NCI-H2196 (cell line): ENCODE measurements at regions not wholly inside any gene's neighbourhood (a gene's known extent, or its start where the extent isn't known, plus 50 kb on each side); places are given as distances from the start of the nearest gene placed in this dataset.

Source experiments
- DNase-seq: peaks from one replicate; lab custom pipeline; 2025; ENCODE audit not compliant: unreplicated experiment; lab: John Stamatoyannopoulos, UW

- DNase-seq: no peak
Measured at GRCh38 chr16:52896478-52897164, 156.1 kb downstream of the CHD9NB start.

DNA sequence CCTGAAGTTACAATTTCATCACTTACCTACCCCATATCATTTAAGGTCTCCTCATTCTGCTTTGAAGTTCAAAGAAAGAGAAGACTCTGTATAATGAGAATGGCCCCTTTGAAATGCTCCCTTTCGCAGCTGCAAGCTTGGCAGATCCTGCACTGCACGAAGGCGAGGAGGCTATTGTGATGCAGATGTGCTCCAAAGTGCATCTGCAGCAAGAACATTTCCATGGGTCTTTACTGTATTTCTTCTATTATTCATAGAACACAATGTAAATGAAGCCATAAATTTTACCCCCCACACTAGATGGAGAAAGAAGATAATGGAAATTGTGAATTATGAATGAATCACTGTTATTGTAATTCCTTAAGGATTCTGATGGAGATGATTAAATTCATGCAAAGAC lies 178.7 kb downstream of the CHD9NB start:
- no peak for DNase-seq

- no peak for DNase-seq
Measured at GRCh38 chr16:52872731-52873130, 180.0 kb downstream of the CHD9NB start.

DNA sequence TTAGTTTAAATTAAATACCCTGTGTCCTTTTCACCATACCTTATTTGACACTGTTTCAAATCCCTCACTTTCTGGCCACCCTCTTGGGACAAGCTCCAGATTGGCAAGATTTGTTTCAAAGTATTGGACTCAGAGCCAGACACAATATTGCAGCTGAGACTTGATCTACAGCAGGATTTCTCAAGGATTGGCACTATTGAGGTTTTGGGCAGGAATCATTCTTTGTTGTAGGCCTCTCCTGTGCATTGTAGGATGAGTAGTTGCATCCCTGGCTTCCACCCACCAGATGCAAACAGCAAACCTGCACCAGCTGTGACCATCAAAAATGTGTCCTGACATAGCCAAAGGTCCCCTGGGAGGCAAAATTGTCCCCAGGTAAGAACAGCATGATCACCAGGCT lies 181.2 kb downstream of the CHD9NB start:
- no peak for DNase-seq

DNA sequence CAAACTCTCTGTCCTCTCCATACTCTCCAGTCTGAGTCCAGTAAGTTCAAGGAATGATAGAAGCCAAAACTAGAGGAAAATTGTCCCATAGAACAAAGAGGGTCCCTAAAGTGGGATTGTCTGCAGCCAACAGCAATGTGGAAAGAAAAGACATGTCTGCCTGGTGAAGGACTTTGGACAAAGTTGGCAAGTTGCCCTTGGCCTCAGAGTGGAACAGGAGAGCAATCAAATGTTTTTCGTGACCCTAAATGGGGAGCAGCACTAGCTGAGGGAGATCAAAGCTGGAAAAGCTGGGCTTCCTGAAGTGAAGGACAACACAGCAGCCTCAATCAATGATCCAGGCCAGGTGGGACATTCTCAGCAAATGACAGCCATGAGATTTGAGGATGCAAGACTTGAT lies 183.5 kb downstream of the CHD9NB start:
- DNase-seq: no peak

DNA sequence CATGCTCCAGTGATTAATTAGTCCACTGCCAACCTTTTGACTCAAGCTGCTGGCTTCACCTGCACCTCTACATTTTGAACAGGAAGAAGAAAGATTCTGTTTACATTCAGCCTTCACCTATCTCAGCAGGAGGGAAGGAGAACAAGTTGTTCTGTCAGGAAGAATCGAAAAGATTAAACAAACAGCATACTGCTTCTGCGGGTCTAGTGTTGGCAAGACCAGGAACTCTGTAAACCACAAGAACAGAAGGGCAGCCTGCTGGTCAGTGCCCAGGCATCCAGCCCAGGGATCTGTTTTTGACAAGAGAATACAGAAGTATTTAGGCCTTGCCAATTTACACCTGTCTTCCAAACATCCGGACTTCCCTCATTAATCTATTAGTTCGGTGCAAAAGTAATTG lies 189.7 kb downstream of the CHD9NB start:
- peak; percentile 2 for DNase-seq

GRCh38 chr16:52861614-52862022 lies 191.1 kb downstream of the CHD9NB start:
- DNase-seq: peak; percentile 23

DNA sequence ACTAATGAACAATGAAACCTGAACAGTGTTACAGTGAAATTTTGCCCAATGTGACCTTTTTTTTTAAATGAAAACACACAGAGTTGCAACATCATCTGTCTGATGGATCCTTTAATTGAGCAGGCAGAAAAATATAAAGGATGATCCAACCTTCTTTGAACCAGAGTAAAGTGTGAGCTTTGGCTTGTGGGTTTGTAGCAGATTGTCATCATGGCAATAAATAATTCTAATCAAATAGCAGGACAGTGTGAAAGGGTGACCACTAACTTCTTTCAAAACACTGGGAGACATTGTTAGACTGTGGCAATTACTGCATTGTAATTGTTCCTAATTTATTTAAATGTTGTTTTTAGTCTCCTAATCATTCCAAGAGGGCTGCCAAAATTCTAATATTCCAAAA lies 197.2 kb downstream of the CHD9NB start:
- no peak for DNase-seq

- DNase-seq: no peak
Measured at GRCh38 chr16:52852978-52853377, 199.7 kb downstream of the CHD9NB start.

DNA sequence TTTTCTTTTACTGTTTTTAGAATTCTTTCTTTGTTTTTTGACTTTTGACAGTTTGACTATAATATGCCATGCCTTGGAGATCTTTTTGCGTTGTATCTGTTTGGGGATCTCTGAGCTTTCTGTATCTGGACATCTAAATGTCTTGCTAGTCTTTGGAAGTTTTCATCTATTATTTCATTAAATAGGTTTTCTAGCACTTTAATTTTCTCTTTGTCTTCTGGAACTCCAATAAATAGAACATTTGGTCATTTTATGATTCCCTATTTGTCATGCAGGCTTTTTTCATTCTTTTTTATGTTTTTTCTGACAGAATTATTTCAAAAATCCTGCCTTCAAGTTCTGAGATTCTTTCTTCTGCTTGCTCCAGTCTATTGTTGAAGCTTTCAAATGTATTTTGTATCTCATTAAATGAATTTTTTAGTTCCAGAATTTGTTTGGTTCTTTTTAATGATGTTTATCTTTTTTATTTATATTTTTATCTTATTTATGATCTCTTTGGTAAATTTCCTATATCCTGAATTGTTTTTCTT lies 201.4 kb downstream of the CHD9NB start:
- DNase-seq: no peak

DNA sequence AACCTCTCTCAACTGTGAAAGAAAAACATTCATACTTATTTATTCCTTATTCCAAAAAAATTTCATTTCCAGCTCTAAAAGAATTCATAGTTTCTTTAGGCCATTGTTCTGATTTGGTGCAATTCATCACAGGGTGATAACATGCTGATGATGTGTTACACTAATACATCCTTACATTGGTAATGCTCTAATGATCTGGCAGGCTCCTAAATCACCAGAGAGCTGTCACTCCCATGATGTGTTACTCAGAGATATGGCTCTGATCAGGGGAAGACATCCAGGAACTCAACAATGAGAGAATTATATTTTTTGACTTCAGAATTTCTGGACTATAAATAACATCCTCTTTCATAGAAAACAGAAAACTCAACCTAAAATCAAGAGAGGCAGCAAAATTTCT lies 209.3 kb downstream of the CHD9NB start:
- DNase-seq: no peak

GRCh38 chr16:52837251-52837650 lies 215.4 kb downstream of the CHD9NB start:
- DNase-seq: no peak

DNA sequence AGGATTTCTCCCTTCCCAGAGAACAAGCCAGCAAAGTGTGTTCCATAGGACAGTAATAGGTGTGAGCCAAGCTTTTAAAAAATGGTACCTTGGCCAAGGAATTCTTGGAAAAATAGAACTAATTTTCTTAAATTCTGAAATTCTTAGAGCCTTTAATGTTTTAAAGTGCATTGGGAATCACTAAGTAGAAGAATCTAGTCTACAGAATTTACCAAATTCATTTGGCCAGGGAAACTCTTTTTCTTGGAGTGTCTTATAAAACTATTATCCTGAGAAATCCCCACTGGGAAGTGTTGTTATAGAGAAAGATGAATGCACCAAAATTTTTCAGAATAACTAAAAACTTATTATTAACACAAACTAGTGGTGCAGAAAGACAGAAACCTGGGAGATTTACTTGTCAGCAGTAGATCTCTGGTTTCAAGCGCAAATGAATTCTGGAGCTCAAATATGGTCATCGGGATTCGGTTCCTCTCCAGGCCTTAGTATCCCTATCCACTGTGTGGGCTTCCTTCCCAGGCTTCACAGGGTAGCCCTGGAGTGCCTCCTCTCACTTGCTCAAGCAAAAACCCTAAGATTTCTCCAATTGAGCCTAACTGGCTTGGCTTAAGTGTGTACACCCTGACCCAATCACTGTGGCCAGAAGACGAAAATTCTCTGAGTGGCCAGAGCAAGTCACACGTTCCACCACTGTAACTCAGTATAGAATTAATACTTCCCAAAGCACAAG lies 217.8 kb downstream of the CHD9NB start:
- DNase-seq: no peak

GRCh38 chr16:52832771-52833170 lies 219.9 kb downstream of the CHD9NB start:
- no peak for DNase-seq

DNA sequence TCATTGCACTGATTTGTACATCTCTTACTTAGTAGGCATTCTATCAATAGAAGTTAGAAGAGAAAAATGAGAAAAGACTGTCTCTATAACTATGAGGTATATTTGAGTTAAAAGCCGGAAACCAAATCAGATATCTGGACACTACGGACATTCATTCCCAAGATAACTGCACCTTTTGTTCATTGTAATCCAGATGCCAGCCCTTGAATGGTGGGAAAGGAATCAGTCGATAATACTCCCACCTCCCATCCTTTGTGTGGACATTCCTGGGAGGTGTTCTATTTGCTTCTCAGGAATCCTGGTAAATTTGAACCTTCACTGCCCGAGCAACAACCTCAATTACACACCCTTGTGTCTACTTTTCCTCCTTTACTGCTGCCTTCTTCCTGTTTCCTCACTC lies 225.2 kb downstream of the CHD9NB start:
- DNase-seq: no peak

DNA sequence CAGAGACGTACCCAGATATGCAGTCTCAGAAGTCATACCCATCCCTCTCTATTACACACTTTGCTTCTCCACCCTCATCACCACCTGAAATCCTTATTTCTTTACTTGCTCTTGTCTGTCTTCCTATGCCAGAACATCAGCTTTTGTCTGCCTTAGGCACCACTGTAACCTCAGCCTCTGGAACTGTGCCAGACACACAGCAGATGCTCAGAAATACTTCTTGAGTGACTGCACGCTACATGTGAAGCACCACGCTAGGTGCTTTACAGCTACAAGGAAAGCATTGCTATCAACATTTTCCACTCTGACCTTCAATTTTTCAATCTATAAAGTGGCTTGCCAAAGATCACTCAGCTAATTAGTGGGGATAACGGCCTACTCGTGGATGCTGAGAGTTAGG lies 226.8 kb downstream of the CHD9NB start:
- DNase-seq: peak; percentile 19

DNA sequence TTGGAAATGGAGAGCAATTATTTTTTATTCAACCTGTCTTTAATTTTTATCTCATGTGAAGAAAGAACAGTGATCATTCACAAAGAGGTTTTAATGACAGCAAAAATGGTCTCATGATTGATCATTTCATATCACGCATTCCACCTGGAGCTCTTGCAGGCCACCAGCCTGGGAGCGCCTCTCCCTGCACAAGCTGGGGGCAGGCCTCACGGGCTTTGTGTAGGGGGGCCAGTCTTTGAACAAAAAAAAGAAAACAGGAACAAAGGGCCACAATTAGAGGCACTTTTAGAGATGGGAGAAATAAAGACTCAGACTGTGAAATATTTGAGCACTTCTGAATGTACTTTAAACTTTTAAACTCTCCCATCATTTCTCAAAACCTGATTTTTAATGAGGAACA lies 232.9 kb downstream of the CHD9NB start:
- no peak for DNase-seq

GRCh38 chr16:52819405-52819804 lies 233.3 kb downstream of the CHD9NB start:
- no peak for DNase-seq

- no peak for DNase-seq
Measured at GRCh38 chr16:52817696-52818095, 235.0 kb downstream of the CHD9NB start.

DNA sequence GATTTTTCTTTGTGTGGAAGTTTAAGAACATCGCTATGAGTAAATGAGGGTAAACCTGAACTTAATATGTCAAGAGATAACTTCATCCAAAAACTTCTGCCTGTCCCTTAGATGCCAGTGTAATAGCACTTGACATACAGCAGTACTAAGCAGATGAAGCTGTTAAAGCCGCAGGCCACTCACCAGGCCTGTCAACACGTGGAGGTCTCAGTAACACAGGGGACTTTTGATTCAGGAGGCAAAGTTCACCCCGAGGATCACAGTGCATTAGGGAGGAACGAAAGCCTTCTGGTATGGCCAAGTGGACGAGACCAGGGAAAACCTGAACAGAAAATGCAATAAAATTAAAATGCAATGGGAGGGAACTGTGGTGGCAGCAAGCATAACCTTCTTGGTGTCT lies 235.7 kb downstream of the CHD9NB start:
- DNase-seq: no peak

- DNase-seq: no peak
Measured at GRCh38 chr16:52812678-52813556, 239.8 kb downstream of the CHD9NB start.
